GM11168 (cell line): ENCODE measurements at regions not wholly inside any gene's neighbourhood (a gene's known extent, or its start where the extent isn't known, plus 50 kb on each side); places are given as distances from the start of the nearest gene placed in this dataset.
"Not testable (repeated sequence)": the region's sequence is repeated elsewhere in the genome, so short reads cannot be mapped to it uniquely, and the experiment has no call there.

Experiments
- in situ Hi-C: fragments of 300-500 bp; cut with MboI; formaldehyde crosslinking; loops from one replicate; pipeline ENCODE4 v1.12.0; 2022; ENCODE audit warnings: low sequenced_read_pairs; ENCODE audit not compliant: unreplicated experiment

DNA sequence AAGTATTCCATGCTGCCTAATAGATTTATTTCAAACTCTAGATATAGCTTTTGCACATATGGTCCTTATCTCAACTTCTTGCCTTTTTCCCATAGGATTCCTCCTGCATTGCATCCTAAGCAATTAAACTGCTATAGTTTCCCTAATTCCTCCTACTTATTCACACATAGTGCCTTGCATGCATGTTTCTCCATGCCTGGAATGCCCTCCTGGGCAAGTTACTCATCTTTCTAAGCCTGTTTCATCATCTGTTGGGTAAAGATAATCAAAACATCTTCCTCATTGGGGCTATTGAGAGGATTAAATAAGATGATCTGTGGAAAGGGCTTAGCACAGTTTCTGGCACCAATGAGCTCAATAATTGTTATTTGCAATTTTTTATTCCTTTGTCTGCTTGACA, 726.5 kb downstream of the SLC4A3 start:
- in situ Hi-C loops, result no loop called here

DNA sequence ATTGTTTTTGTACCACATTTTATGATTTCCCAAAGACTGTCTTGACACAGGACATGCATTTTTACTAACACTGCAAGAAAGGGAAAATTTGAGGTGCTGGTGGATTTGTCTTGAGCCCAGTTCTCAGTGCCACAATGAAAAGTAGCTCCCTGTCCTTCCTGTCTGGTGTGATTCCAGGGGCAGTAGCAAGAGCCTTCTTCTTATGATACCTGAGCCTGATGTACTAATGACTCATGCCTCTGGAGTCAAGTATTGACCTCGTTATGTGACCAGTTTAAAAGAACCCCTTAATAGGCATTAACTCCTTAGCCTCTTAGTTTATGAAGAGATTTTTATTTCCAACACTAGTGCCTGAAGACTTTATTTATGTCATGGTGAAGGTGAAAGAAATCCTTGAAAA, 728.6 kb downstream of the SLC4A3 start:
- in situ Hi-C loops, result no loop called here

DNA sequence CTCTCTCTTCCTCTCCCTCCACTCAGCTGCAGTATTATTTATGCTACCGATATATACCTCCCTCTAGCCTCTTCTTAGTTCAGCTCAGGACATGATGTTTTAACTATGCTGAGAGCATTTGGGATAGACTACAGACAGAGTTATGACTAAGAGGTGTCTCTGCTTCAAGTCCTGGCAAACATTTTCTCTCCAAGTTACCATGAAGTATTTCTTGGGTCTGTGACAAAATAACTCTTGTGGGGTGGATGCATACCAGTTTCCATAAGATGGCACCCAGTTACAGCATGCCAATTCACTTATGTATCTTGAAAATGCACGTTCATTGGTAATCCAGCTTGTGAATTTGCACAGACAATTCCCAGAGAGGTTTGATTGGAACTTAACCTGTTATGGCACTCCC, 737.6 kb downstream of the SLC4A3 start:
- in situ Hi-C loops, result no loop called here

DNA sequence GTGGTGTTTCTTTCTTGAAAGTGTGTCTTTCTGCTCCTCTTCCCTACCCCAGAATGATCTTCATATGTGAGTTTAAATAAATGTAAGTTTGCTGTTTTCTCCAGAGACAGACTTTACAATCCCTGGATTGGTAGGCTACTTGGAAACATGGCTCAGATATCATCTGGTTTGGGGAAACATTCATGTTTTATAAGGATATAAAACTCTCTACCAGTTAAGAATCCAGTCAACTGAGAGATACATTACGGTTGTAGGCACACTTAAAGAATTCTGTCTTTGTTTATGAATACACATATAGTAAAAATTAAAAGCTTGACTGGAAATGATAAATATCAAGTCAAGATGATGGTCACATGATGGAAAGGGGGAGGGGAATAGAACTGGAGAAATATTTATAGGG, 739.3 kb downstream of the SLC4A3 start:
- in situ Hi-C loops, result no loop called here

DNA sequence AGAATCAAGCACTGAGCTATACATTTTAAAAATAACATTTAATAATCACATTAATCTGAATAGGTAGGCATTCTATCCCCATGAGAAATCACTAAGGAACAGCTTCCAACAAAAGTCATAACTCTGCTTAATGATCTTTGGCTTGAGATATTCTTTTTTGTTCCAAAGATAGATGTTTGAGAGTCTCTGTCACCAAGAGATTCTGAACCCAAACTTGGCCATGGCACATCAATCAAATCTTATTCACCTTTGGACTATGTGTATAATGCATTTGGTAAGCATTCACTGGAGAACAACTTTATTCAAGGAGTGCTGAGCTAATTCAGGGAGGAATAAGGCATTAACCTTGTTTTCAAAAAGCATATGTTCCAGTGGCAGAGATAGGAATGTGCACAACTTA, 743.3 kb downstream of the SLC4A3 start:
- in situ Hi-C loops, result no loop called here

DNA sequence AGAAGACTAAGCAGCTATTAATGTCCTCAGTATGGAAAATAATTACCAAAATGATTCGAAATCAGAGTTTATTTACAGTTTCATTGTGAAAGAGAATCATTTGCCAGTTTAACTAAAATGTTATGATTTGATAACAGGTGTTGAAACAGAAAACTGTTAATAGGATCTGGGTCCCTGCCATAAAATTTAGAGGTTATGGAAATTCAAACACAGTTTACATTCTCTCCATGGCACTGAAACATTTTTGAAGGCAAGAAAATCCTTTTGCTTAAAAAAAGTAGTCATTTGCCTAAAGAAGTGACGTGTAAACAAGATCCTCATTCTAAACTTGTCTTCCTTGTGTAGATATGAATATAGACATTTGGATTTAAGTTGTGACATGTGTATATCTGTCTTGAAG, 743.8 kb downstream of the SLC4A3 start:
- in situ Hi-C loops, result no loop called here

DNA sequence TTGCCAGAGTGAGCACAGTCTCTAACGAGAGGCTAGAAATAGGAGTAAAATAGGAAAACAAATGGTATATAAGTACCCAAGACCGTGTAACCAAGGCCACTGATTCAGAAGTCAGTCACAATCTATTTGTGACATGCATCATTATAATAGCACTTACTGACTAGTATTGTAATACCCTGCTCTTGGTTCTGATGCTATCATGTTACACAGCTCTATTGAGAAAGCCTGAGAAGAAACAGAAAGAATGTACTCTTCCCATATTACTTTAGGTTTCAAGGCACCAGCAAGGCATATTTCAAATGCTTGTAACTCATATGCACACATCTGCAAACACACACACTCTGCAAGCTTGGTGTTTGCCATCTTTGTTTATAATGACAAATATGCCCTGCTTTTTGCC, 746.4 kb downstream of the SLC4A3 start:
- in situ Hi-C loops, result no loop called here

DNA sequence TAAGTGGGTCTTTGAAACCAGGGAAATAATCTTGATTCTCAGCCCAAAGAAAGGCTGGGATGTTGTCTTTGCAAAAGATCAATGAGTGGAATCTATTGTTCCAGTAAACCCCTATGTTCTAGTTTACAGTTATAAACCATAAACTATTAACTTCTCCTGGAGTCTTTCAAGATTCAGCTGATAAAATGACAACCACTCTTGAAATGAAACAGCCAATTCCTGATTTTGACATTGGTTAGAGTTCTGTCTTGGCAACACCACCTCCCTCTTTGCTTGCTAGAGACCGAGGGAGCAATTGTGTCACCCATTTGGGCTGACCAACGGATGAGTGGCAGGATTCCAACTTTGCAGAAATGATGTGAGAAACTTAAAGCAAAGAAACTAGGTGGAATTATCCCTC, 746.9 kb downstream of the SLC4A3 start:
- in situ Hi-C loops, result no loop called here

DNA sequence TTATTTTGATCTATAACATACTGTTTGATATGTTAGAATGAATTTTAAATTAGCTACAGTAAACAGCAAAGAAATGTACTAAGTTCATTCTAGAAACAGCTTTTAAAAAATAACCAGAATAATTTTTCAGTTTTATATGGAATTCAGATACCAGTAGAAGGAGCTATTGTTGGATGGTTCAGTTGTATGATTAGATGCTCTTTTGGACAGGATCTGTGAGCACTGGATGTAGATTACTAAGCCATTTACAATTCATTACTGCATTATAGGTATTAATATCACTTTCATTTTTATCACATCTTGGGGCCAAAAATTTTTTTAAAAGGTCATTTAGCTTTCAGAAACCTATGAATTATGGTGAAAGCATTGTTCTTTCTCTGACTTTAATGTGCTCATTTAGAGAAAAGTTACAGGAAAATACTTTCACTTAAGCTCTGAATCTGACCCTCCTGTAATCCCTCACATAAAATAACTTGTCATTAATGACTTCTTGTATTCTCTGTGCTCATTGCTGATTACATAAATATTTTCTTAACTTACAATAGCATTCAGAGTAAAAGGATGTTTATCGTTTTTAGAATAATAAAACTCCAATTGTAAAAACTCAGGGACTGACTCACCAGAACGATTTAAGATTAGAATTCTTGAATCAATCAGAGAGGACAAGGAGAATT, 750.2 kb downstream of the SLC4A3 start:
- in situ Hi-C loops, result no loop called here

DNA sequence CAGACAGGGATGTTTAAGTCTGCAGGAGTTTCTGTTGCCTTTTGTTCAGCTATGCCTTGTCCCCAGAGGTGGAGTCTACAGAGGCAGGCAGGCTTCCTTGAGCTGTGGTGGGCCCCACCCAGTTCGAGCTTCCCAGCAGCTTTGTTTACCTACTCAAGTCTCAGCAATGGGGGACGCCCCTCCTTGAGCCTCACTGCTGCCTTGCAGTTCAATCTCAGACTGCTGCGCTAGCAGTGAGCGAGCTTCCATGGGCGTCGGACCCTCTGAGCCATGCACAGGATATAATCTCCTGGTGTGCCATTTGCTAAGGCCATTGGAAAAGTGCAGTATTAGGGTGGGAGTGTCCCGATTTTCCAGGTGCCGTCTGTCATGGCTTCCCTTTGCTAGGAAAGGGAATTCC, 760.3 kb downstream of the SLC4A3 start:
- in situ Hi-C loops, result not testable (repeated sequence)

DNA sequence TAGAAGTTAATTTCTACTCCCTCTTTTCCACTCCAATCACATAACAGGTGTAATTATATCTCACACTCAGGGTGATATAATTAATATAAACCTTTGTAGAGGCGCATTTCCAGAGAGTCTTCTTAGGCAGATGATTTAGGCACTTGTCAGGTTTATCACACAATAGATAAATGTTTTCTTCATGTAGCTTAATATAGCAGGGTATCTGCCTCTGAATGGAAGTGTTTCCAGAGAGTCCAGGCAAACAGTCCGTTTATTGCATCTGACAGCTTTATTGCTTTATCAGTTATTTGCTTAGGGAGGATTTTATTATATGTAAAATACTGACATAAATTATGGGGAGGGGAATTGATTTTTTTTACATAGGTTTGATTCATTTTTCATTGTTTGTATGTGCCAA, 766.3 kb downstream of the SLC4A3 start:
- in situ Hi-C loops, result no loop called here

DNA sequence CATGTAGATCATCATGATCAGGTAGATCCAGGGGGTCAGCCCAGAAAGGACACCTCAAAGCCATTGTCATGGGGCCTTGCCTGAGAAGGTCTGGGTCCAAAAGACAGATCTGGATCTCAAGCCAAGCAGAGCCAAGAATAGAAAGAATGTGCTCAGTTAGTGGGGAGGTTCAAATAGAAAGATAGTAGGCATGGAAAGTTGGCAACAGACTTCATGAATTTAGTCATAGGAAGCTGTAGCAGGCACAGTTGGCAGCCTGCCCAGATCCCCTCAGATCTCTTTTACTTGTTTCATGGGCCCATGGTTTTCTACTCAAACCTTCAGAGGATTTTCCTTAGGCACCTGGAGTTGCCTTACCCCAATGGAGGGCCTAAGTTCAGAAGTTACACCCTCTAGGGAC, 767.0 kb downstream of the SLC4A3 start:
- in situ Hi-C loops, result no loop called here

DNA sequence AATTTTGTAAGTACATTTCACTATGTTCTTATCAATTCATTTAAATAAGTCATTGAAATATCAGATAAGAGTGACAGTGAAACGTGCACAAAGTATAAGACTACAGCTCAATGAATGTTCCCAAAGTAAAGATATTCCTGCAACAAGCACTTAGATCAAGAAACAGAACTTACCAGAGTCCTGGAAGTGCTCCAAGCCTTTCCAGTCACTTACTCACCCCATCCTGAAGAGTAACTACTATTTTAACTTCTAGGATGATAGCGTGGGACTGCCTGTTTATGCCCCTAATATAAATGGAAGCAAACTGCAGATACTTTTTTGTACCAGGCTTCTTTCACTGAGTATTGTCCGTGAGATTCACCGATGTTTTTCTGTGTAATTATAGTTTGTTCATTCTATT, 768.9 kb downstream of the SLC4A3 start:
- in situ Hi-C loops, result no loop called here

DNA sequence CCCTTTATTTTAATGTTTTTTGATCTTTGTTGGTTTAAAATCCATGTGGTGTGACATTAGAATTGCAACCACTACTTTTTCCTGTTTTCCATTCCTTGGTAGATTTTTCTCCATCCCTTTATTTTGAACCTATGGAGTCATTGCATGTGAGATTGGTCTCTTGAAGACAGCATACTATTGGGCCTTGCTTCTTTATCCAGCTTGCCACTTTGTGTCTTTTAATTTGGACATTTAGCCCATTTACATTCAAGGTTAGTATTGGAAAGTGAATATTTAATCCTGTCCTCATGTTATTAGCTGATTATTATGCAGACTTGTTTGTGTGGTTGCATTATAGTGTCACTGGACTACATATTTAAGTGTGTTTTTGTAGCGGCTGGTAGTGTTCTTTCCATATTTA, 782.9 kb downstream of the SLC4A3 start:
- in situ Hi-C loops, result no loop called here

DNA sequence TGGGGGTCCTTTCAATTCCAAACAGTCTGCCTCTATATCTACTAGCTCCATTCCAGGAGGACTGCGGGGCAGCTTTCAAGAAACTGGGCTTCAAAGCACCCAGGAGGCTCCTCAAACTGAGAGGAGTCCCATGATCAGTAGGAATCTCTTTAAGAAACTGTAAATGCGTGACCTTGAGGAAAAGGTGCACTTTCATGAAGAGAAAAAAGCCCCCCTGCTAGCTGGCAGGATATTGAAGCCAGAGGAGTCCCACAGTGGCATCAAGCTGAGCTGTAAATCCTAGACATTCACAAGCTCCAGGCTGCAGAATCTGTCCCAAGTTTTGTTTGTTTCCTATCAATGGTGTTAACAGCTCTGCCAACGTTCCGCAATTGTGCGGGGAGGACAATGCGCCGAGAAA, 790.1 kb downstream of the SLC4A3 start:
- in situ Hi-C loops, result no loop called here

DNA sequence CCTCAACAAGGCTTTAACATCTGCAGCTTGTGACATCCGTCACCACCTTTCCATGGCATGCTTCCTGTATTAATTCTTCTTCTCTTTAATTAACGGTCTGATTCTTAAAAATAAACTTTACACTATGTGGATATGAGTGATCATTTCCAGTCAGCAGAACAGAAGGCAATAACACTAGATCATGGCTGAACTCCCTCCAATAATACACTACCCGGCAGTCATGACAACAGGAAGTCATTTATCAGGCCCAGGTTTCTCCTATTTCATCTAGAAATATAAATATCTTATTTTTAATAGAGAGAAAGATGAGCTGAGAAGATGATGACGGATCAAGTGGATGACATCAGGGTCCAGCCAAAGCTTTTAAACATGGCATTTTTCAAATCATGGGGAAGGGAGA, 792.2 kb downstream of the SLC4A3 start:
- in situ Hi-C loops, result no loop called here

DNA sequence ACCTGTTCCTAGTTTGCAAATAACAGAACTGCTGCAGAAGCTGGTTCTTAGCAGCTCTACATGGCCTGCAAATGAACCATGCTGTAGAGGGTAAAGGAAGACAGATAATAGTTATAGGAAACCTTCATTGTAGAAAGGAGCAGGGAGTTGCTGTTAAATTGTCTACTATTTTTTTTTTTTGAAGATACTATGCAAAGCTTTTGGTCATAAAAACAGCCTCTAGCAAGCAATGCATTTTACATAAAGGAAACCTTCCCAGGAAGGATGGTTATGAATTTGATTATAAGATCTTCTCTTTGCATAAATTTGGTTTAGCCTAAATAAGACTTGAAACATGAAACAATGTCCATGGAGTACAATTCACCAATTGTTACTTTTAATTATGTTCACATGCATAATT, 793.4 kb downstream of the SLC4A3 start:
- in situ Hi-C loops, result no loop called here

DNA sequence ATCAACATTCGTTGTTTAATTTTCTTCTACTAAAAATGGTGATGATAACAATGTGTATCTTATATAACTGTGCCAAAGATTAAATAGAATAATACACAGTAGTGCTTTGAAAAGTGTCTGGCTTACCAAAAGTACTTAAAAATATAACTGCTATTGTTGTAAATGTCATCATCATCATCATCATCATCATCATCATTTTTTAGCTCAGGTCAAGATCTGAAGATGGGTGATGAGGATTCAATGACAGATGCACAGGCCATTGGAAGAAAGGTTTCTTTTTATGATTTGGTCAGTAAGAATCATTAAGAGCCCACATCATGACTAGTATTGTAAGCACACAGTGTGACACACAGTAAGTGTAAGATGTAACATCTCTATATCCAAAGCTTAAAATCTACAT, 795.2 kb downstream of the SLC4A3 start:
- in situ Hi-C loops, result no loop called here

DNA sequence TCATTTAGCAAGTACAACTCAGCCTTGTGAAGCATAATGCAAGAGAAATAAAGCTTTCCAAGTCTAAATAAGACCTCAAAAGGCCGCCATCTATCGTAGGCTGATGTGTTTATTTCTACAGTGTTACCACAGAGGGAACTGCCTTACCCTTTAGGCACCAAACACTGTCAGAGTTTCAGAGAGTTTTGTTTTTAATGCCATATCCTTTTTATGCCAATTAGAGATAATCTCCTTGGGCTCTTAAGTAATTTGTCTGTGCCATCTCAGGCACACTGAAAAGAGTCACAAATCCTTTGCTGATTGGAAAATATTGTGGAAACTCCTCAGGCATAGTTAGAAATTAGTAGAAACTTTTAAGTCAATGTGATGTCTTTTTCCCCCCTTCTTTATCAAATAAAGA, 797.1 kb downstream of the SLC4A3 start:
- in situ Hi-C loops, result no loop called here

DNA sequence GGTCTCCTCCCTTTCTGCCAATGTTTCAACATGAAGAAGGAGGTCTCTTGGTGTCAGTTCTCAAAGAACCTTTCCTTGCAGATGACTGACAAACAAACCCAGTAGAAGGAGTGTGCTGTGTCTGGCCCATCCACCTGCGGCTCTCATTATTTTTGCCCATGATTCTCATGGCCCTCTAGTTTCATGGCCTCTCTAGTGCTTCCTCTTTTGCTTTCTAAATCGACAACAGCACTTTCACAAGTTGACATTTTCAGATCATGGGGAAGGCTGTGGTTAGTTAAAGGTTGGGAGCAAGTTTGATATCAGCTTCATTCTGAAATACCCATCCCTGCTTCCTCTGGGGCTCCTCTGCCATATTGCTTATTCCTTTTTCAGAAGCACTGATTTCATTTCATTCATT, 805.2 kb downstream of the SLC4A3 start:
- in situ Hi-C loops, result no loop called here

DNA sequence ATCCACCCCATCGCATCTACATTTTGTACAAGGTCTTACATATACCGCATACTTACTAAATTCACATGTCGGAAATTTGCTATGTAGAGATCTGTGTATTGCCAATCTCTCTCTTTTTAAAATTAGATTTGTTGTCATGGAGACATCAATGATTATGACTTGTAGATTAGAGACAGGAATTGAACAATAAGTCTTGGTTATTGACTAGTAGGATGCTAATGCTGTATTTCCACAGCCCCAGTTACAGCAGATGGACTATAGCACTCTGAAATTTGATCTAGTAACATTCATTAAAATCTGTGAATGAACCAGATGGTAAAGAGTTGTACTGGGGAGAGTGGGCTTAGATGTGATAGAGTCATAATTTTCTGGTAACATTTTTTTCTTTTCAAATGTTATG, 805.7 kb downstream of the SLC4A3 start:
- in situ Hi-C loops, result no loop called here

DNA sequence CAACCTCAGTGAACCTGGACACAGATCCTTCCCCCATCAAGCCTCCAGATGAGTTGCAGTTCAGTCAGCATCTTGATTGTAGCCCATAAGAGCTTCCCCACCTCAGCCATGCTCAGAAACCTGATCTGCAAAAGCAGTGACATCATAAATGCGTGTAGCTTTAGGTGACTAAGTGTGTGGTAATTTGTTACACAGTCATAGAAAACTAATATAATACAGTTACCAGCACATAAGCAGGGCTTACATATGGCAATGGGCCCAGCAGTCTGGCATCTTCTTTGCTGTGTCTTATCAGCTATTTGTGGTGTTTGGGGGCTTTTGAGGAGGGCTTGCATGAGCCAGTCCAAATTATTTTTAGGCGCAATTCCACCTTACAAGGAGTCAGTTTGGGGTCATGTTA, 807.0 kb downstream of the SLC4A3 start:
- in situ Hi-C loops, result no loop called here

DNA sequence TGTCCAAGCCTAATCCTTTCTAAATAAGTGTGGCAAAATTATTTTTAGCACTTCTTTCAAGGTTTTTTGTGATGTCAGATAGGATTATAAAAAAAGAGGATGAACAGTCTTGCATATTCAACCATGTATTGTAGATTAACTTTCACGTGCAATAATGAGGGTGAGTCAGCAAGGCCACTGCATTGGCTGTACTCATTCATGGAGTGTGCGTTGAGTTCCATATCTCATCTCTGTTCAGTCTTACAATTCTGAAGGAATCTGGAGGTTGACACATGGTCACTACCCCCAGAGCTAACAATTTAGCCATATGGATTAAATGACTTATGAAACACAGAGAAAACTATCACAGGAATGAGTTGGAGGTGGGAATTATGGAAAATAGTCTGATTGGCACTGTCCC, 810.5 kb downstream of the SLC4A3 start:
- in situ Hi-C loops, result no loop called here
